ENCODE measurements at regions not wholly inside any gene's neighbourhood (a gene's known extent, or its start where the extent isn't known, plus 50 kb on each side); places are given as distances from the start of the nearest gene placed in this dataset.

DNA sequence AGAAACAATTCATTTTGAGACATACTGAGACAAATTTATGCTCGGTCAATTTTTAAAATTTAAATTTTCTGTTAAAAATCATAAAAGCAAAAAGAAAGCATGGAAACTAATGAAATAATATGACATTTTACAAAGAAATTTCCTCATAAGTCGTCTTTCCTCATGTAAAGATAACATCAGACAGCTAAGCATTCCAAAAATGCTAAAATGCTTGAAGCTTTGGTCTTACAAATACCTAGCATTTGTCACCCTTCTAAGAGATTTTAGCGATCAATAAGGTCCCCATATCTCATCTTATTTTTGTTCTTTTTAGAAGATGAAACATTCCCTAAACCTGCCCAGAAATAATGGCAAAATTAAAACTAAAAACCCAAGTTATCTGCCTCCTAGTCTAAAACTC, 68.5 kb upstream of the FREM2 start:
- no peak for DNase-seq

DNA sequence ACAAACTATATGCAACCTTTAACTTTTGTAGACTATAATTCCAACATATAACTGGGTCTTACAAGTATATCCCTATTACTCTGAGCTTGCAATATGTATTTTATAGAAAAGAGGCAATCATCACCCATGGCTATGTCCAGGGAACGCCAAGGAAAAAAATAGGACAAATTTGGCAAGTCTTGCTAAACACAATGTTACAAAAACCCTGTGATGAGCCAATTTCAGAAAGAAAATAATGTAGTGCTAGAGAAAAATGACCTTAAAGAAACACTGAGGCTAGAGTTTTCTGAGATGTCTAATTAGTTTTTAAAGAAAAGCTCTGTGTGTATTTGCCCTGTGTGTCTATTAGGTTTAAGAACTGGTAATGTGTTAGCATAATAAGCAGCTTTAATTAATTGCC, 68.0 kb upstream of the FREM2 start:
- DNase-seq: no peak

DNA sequence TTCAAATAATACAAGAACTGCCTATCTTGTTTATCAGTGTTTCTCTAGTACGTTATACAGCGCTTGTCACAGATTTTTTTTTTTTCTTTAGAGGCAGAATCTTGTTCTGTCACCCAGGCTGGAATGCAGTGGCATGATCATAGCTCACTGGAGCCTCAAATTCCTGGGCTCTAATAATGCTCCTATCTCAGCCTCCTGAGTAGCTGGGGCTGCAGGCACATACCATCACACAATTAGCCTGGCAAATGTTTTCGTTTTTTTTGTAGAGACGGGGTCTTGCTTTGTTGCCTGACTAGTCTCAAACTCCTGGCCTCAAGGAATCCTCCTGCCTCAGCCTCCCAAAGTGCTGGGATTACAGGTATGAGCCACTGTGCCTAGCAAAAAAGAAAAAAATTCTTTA, 66.0 kb upstream of the FREM2 start:
- DNase-seq: no peak

DNA sequence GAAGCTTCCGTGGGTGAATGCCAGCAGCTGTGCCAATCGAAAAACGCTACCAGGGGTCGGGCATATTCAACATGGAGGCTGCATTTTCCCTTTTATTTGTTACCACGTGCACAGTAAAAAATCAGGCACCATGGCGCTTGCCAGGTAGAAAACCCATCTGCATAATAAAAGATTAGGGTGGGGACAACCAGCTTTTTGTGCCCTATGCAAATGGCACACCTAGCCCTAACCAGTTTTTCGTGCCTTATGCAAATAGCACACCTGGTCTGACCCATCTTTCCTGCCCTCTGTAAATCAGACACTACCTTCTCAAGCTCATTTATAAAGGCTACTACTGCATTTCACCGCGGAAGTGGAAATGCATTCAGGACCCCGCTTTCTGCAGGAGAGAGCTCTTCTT, 62.1 kb upstream of the FREM2 start:
- DNase-seq: no peak

DNA sequence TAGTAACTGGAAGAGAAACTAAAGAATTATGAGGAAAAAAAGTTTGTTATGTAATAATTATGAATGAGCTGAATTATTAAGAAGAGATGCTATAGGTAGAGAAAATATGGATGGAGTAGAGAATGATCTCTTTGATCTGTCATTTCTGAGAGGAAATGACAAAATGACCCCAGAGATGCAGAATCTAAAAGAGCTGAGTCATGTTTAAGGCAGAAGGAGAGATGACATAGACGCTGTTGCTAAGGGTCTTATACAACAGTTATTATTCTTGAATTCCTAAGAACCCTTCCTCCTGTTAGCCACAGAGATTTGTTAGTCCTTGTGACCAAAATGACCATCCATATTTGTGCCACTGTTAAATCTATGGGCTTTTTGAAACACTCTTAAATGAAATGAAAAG, 58.3 kb upstream of the FREM2 start:
- no peak for DNase-seq

DNA sequence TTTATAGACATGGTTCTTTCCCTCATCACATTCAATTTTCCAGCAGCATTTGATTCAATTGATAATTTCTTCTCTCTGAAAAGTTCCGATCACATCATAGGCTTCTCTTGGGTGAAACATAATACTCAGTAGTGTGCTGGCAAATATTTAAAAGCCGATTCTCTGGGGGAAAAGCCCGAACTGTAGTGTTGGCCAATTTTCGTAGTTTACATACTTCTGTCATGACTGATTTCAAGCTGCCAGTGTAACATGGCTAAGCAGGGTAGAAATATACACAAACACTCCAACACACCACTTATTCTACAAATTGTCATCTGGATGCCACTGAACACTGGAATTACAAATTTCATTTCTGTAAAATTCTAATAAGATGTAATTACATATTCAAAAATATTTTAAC, 56.1 kb upstream of the FREM2 start:
- DNase-seq: no peak

DNA sequence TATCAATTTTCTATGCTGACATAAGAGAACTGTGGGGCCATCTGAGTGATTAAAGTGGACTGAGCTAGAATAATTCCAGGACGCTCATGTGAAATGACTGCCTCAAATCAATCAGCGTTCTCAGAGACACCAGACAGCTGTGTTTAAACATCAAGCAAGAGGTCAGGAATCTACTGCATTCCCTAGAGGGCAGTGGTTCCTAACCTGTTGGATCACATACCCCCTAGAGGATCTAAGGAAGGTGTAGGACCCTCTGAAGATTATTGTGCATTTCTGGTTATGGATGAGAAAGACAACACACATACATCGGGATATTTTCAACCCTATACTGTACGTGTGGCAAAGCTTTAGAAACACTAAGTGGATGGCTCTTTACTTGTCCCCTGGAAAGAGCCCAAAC, 51.8 kb upstream of the FREM2 start:
- DNase-seq: peak in 1 of 2 experiments; percentile 16

DNA sequence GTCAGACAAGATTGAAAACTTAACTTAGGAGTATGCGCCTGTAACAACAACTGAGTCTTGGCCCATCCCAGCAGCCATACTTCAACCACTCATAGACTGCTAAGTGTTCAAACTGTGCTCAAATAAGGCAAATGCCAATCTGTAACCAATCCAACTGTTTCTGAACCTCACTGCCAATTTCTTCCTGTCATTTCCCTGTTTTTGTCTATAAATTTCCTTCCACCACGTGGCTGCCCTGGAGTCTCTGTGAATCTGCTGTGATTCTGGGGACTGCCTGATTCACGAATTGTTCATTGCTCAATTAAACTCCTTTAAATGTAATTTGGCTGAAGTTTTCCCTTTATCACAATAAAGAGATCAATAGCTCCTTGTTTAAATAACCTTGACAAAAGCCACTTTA, 50.8 kb upstream of the FREM2 start:
- no peak for DNase-seq

DNA sequence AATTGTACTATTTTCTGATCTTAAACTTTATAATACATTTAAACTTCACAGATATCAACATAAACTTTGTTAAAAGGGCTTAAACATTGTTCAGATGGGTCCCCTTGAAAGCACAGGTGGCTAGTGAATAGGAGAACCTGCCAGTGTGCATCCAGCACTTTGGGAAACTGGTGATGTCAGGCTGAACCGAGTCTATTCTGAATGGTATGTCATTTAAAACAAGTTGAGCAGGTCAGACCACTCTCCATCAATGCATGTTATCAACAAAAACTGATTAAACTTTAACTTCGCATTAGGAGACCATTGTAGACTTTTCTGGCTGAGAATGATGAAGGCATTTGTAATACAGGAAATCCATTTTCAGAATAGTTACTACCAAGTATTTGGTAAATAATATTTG, 50.1 kb upstream of the FREM2 start:
- DNase-seq: no peak

Measured in NCI-H1930 (cell line).